HG03571 (cell line): ENCODE measurements at regions not wholly inside any gene's neighbourhood (a gene's known extent, or its start where the extent isn't known, plus 50 kb on each side); places are given as distances from the start of the nearest gene placed in this dataset.
"Not testable (repeated sequence)": the region's sequence is repeated elsewhere in the genome, so short reads cannot be mapped to it uniquely, and the experiment has no call there.

Experiments used
- ATAC-seq: cut with Tn5 transposase; IDR thresholded peaks from one replicate; pipeline ENCODE4 v1.9.1; 2021; ENCODE audit not compliant: unreplicated experiment

- no peak for ATAC-seq
These were observed 61.9 kb upstream of the ADGRL2 start for GRCh38 chr1:81738875-81739274.

GRCh38 chr1:81733480-81733879 is 67.3 kb upstream of the ADGRL2 start:
- ATAC-seq = no peak

- no peak for ATAC-seq
These were observed 68.7 kb upstream of the ADGRL2 start for GRCh38 chr1:81731989-81732388.

- peak; percentile 72 for ATAC-seq
These were observed 69.9 kb upstream of the ADGRL2 start for GRCh38 chr1:81730881-81731280.

- not testable (repeated sequence) for ATAC-seq
These were observed 70.4 kb upstream of the ADGRL2 start for GRCh38 chr1:81730299-81730698.

GRCh38 chr1:81729818-81730217 is 70.9 kb upstream of the ADGRL2 start:
- no peak for ATAC-seq

- no peak for ATAC-seq
These were observed 71.5 kb upstream of the ADGRL2 start for GRCh38 chr1:81729239-81729638.

GRCh38 chr1:81725823-81726222 is 74.9 kb upstream of the ADGRL2 start:
- ATAC-seq = no peak

GRCh38 chr1:81722631-81723328 is 78.0 kb upstream of the ADGRL2 start:
- ATAC-seq = not testable (repeated sequence)

- not testable (repeated sequence) for ATAC-seq
These were observed 80.5 kb upstream of the ADGRL2 start for GRCh38 chr1:81720256-81720655.

GRCh38 chr1:81717230-81717629 is 83.5 kb upstream of the ADGRL2 start:
- no peak for ATAC-seq

- no peak for ATAC-seq
These were observed 85.3 kb upstream of the ADGRL2 start for GRCh38 chr1:81715391-81715790.

- ATAC-seq = no peak
These were observed 86.1 kb upstream of the ADGRL2 start for GRCh38 chr1:81714636-81715035.

- no peak for ATAC-seq
These were observed 88.3 kb upstream of the ADGRL2 start for GRCh38 chr1:81712425-81712824.

GRCh38 chr1:81710857-81711256 is 89.9 kb upstream of the ADGRL2 start:
- no peak for ATAC-seq

- no peak for ATAC-seq
These were observed 92.5 kb upstream of the ADGRL2 start for GRCh38 chr1:81708250-81708649.

- ATAC-seq = no peak
These were observed 93.9 kb upstream of the ADGRL2 start for GRCh38 chr1:81706650-81707435.

- no peak for ATAC-seq
These were observed 96.8 kb upstream of the ADGRL2 start for GRCh38 chr1:81703756-81704463.

GRCh38 chr1:81703391-81703755 is 97.4 kb upstream of the ADGRL2 start:
- no peak for ATAC-seq

GRCh38 chr1:81702903-81703302 is 97.8 kb upstream of the ADGRL2 start:
- no peak for ATAC-seq

GRCh38 chr1:81702079-81702715 is 98.5 kb upstream of the ADGRL2 start:
- ATAC-seq = no peak
